SK-N-DZ (cell line): ENCODE measurements at regions not wholly inside any gene's neighbourhood (a gene's known extent, or its start where the extent isn't known, plus 50 kb on each side); places are given as distances from the start of the nearest gene placed in this dataset.
"Not testable (repeated sequence)": the region's sequence is repeated elsewhere in the genome, so short reads cannot be mapped to it uniquely, and the experiment has no call there.

Source experiments
- DNase-seq: peaks from one replicate; pipeline ENCODE4 v3.0.0-alpha.2; 2015; ENCODE audit warnings: low spot score

- no peak for DNase-seq
Measured at GRCh38 chr10:105734479-105734878, 1093.4 kb downstream of the SORCS3 start.

DNA sequence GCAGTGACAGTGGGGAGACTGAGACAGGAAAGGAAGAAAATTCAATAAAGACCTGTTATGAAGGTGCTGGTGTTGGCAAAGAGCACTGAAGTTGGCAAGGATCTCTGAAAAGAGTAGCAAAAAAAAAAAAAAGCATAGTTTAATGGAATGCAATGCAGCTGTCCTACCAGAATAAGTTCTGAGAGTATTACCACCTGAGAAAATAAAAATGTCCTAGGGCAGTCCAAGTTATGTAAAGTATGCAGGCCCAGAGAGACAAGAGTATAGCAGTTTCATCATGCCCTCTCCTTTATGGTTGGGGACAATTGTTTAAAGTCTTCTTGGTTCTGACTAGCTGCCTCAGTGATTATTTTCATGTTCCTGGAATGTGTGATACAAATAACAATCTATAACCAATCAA is 1092.8 kb downstream of the SORCS3 start:
- DNase-seq = no peak

DNA sequence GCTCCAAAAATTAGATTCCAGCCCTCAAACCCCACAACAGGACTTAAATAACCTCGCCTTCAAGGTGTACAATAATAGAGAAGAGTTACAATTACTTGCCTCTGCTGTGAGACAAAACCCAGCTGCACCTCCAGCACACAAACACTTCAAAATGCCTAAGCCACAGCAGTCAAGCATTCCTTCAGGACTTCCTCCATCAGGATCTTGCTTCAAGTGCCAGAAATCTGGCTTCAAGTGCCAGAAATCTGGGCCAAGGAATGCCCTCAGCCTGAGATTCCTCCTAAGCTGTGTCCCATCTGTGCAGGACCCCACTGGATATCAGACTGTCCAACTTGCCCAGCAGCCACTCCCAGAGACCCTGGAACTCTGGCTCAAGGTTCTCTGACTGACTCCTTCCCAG is 1088.3 kb downstream of the SORCS3 start:
- DNase-seq = no peak

- not testable (repeated sequence) for DNase-seq
Measured at GRCh38 chr10:105727586-105727985, 1086.5 kb downstream of the SORCS3 start.

- no peak for DNase-seq
Measured at GRCh38 chr10:105727131-105727530, 1086.0 kb downstream of the SORCS3 start.

DNA sequence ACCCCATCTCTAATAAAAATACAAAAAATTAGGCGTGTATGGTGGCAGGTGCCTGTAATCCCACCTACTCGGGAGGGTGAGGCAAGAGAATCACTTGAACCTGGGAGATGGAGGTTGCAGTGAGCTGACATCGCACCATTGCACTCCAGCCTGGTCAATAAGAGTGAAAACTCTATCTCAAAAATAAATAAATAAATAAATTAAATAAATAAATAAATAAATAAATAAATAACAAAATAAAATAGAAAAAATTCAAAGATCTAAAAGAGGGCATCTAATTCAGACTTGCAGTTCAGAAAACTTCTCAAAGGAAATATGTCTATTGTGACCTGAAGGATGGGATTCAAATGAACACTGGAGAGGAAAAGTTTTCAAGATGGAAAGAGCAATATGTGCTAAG is 1085.1 kb downstream of the SORCS3 start:
- DNase-seq = no peak

GRCh38 chr10:105725007-105725406 is 1083.9 kb downstream of the SORCS3 start:
- DNase-seq = no peak

DNA sequence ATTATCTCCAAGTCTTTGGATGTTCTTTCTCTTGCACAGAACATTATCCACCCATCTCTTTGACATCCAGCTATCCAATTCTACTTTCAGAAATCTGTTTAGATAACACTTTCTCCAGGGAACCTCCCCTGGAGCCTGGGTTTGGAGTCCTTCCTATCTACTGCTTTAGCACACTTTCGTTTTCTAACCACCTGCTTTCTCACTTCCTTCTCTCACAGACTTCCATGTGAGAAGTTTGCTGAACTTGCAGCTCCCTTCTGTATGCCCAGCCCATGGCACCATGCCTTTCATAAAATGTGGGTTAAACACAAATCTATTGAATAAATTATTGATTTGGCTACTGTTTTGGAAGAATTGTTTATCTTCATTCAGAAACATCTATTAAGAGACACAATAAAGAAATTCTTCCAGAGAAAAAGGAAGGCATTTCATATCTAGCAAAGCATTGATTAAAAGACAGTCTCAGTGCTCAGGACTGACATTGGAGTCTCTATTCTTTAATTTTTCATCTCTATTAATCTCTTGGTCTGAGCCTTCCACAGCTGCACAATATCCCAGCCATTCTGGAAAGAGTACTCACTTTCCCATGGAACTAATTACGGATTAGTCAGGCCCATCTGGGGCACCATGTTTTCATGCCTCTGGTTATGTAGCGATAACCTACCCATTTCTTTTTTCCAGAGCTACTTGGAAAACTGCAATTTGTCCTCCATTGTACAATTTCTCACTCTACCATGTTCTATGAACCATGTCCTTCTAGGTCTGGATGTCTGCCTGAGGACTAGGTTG is 1077.3 kb downstream of the SORCS3 start:
- DNase-seq = no peak

DNA sequence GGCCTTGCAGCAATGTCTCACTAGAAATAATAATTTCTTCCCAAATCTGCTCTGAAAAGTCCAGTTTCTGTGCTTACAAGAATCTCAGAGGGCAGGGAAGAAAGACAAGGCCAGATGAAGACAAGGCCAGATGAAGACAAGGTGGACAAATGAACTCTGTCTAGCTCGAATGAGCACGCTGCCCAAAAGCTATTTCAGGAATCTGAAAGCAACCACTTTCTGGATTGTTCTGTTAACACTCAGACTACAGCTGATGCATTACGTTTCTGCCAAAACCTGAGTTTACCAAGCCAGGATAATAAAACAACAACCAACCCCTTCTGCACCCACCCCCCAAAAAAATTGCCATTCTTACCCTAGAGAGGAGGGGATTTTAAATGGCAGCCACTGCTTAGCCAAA is 1073.6 kb downstream of the SORCS3 start:
- DNase-seq = no peak

DNA sequence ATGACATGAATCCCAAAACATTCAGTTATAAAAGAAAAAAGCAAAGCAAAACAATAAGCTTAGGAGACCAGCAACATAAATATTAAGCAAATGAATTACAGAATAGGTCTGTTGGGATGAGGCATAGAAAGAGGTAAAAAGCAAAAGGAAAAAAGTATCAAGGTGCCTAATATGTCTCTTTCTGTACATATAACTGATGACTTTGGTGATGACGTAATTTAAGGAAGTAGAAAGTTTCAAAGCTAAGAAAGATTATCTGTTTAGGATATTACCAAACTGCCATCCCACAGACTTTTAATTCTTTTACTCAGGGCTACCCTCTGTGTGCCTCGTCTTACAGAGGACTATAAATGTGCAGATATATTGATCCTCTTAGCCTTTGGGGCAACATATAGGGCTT is 1066.5 kb downstream of the SORCS3 start:
- no peak for DNase-seq

GRCh38 chr10:105706281-105707026 is 1065.4 kb downstream of the SORCS3 start:
- no peak for DNase-seq

GRCh38 chr10:105702211-105702610 is 1061.1 kb downstream of the SORCS3 start:
- DNase-seq = no peak

DNA sequence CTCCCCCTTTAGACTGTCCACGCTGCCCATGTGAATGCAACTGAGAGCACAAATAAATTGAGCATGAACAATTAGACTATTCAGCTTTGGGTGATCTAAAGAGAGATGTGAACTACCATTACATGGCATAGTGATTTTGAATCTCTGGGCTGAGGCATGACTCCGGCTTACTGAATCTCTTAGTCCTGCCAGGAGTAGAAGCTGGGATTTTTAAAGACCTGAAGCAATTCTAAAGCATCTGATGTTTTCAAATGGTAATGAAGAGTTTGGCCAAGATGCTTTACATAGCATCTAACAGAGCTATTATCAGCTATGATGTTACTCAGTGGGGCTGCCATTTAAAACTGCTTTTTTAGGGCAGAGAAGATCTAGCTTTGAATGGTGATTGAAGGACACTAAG is 1059.1 kb downstream of the SORCS3 start:
- no peak for DNase-seq

- no peak for DNase-seq
Measured at GRCh38 chr10:105699504-105699903, 1058.4 kb downstream of the SORCS3 start.

- DNase-seq = no peak
Measured at GRCh38 chr10:105698592-105698991, 1057.5 kb downstream of the SORCS3 start.

- no peak for DNase-seq
Measured at GRCh38 chr10:105697290-105697780, 1056.2 kb downstream of the SORCS3 start.

DNA sequence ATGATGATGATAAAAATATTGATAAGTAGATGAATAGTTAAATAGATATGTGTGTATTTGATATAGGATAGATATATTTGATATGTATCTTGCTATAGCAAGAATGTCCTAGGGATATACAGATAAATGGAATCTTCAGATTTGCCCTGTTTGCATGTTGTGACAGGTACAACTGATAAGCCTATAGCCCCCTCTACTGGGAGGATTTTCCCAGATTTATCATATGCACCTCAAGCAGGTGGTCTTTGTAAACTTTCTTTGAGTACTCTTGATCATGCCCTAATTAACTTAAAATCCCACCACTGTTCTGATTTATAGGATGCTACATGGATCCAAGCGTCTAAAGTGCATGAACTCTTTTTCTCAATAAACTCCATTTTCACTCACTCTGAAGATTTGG is 1050.7 kb downstream of the SORCS3 start:
- no peak for DNase-seq

GRCh38 chr10:105682911-105683310 is 1041.8 kb downstream of the SORCS3 start:
- DNase-seq = no peak

DNA sequence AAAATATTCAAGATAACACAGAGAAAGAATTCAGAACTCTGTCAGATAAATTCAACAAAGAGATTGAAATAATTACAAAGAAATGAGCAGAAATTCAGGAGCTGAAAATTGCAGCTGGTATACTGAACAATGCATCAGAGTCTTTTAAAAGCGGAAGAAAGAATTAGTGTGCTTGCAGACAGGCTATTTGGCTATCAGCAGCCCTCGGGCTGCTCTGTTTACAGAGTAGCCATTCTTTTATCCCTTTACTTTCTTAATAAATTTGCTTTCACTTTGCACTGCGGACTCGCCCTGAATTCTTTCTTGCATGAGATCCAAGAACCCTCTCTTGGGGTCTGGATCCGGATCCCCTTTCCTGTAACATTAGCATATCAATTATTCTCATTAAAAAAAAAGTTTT is 1040.0 kb downstream of the SORCS3 start:
- DNase-seq = no peak

GRCh38 chr10:105679781-105680180 is 1038.7 kb downstream of the SORCS3 start:
- no peak for DNase-seq

DNA sequence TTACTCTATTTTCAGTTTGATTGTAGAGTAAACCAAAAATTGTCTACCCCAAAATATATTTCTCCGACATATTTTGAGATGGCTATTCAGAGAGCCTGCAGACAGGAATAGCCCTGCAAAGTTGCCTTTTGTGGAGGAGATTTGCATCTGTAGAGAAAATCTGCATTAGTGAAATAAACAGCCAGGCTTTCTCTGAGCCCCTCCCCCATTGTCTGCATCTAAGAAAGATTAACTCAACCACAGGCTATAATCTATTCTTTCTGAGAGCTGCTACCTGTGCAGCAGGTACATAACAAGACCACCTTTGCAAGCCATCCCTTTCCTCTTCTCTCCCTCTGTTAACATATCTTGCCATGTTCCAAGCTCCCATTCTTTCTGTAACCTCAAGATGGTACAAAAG is 1034.2 kb downstream of the SORCS3 start:
- DNase-seq = no peak

GRCh38 chr10:105674448-105674847 is 1033.4 kb downstream of the SORCS3 start:
- no peak for DNase-seq

DNA sequence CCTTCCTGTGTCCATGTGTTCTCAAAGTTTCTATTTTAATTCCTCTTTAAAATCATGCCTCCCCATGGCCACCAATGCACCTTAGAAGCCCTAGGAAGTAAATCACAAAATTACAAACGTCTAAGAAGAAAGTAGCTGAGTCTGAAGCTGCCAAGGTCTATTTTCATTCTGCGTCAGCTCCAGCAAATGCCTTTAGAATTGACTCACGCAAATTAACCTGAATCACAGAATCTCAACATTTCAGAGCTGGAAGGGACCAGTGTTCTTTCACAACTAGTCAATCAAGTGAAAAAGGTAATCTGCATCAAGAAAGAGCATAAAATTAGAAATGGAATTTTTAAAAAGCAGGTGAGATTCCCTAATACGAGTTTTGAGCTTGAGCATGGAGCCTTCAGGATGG is 1017.6 kb downstream of the SORCS3 start:
- no peak for DNase-seq
